ENCODE measurements at regions not wholly inside any gene's neighbourhood (a gene's known extent, or its start where the extent isn't known, plus 50 kb on each side); places are given as distances from the start of the nearest gene placed in this dataset.

- Histone ChIP-seq H3K27ac (ENCODE audit: low read length) (no peak overlapping the region), H2AFZ (ENCODE audit: low read depth, low read length) (no peak overlapping the region), H3K9me3 (ENCODE audit: insufficient read depth, low read length) (no peaks in the 10 kb centered on the region), H3K79me2 (ENCODE audit: low read length) (no peaks in the 10 kb centered on the region), H4K20me1 (ENCODE audit: insufficient read depth, low read length) (no peaks in the 10 kb centered on the region), H3K9ac (ENCODE audit: low read length) (no peak overlapping the region), H3K4me1 (ENCODE audit: low read length) (no peaks in the 10 kb centered on the region), H3K27me3 (ENCODE audit: low read depth, low read length) (peaks cover 9% of the 10 kb centered on the region; the same call in 1 of the 2 replicates), H3K4me3 (ENCODE audit: low read length) (no peak overlapping the region), H3K4me2 (ENCODE audit: low read length) (no peak overlapping the region), H3K36me3 (replicated peaks; ENCODE audit: low read depth, low read length) (no peaks in the 10 kb centered on the region)
- no peak for TF ChIP-seq CTCF (IDR thresholded peaks at IDR 0.05; ENCODE audit: low read depth, low read length)
- TF ChIP-seq EZH2phosphoT487 (IDR thresholded peaks at IDR 0.05; ENCODE audit: low read depth), result no peak
Observed at GRCh38 chr20:19099596-19100545, 112.6 kb upstream of the SLC24A3 start.

GRCh38 chr20:19100975-19101374 lies 111.5 kb upstream of the SLC24A3 start:
- TF ChIP-seq CTCF (IDR thresholded peaks at IDR 0.05; ENCODE audit: low read depth, low read length) (no peak), EZH2phosphoT487 (IDR thresholded peaks at IDR 0.05; ENCODE audit: low read depth) (no peak)
- no peaks in the 10 kb centered on the region for H3K9me3 ChIP-seq (ENCODE audit: insufficient read depth, low read length)

GRCh38 chr20:19104186-19104585 lies 108.3 kb upstream of the SLC24A3 start:
- H3K27ac ChIP-seq (ENCODE audit: low read length), result no peak overlapping the region
- H3K4me2 ChIP-seq (ENCODE audit: low read length), result no peak overlapping the region
- H4K20me1 ChIP-seq (ENCODE audit: insufficient read depth, low read length), result no peaks in the 10 kb centered on the region
- no peak for TF ChIP-seq EZH2phosphoT487 (IDR thresholded peaks at IDR 0.05; ENCODE audit: low read depth)
- no peak for TF ChIP-seq CTCF (IDR thresholded peaks at IDR 0.05; ENCODE audit: low read depth, low read length)
- H3K4me1 ChIP-seq (ENCODE audit: low read length), result no peaks in the 10 kb centered on the region
- H3K4me3 ChIP-seq (ENCODE audit: low read length), result no peak overlapping the region
- H3K36me3 ChIP-seq (replicated peaks; ENCODE audit: low read depth, low read length), result no peaks in the 10 kb centered on the region
- peaks cover 9% of the 10 kb centered on the region; the same call in 1 of the 2 replicates for H3K27me3 ChIP-seq (ENCODE audit: low read depth, low read length)
- H3K79me2 ChIP-seq (ENCODE audit: low read length), result no peaks in the 10 kb centered on the region
- H2AFZ ChIP-seq (ENCODE audit: low read depth, low read length), result no peak overlapping the region
- no peak overlapping the region for H3K9ac ChIP-seq (ENCODE audit: low read length)
- no peaks in the 10 kb centered on the region for H3K9me3 ChIP-seq (ENCODE audit: insufficient read depth, low read length)

More at GRCh38 chr20:19100975-19101374, 111.5 kb upstream of the SLC24A3 start:
- H3K27me3 ChIP-seq (ENCODE audit: low read depth, low read length), result peaks cover 9% of the 10 kb centered on the region; the same call in 1 of the 2 replicates
- no peaks in the 10 kb centered on the region for H3K4me1 ChIP-seq (ENCODE audit: low read length)
- no peak overlapping the region for H3K4me3 ChIP-seq (ENCODE audit: low read length)
- no peak overlapping the region for H3K4me2 ChIP-seq (ENCODE audit: low read length)
- no peak overlapping the region for H3K9ac ChIP-seq (ENCODE audit: low read length)
- H4K20me1 ChIP-seq (ENCODE audit: insufficient read depth, low read length), result no peaks in the 10 kb centered on the region
- H3K36me3 ChIP-seq (replicated peaks; ENCODE audit: low read depth, low read length), result no peaks in the 10 kb centered on the region
- H3K79me2 ChIP-seq (ENCODE audit: low read length), result no peaks in the 10 kb centered on the region
- H2AFZ ChIP-seq (ENCODE audit: low read depth, low read length), result no peak overlapping the region
- no peak overlapping the region for H3K27ac ChIP-seq (ENCODE audit: low read length)

- Histone ChIP-seq H2AFZ (ENCODE audit: low read depth, low read length) (no peak overlapping the region), H3K4me3 (ENCODE audit: low read length) (no peak overlapping the region), H3K27me3 (ENCODE audit: low read depth, low read length) (peaks cover 3% of the 10 kb centered on the region; the same call in 1 of the 2 replicates), H3K9ac (ENCODE audit: low read length) (no peak overlapping the region), H3K4me1 (ENCODE audit: low read length) (no peaks in the 10 kb centered on the region), H4K20me1 (ENCODE audit: insufficient read depth, low read length) (no peaks in the 10 kb centered on the region), H3K36me3 (replicated peaks; ENCODE audit: low read depth, low read length) (no peaks in the 10 kb centered on the region), H3K27ac (ENCODE audit: low read length) (no peak overlapping the region), H3K9me3 (ENCODE audit: insufficient read depth, low read length) (no peaks in the 10 kb centered on the region), H3K4me2 (ENCODE audit: low read length) (no peak overlapping the region), H3K79me2 (ENCODE audit: low read length) (no peaks in the 10 kb centered on the region)
- TF ChIP-seq EZH2phosphoT487 (IDR thresholded peaks at IDR 0.05; ENCODE audit: low read depth) (no peak), CTCF (IDR thresholded peaks at IDR 0.05; ENCODE audit: low read depth, low read length) (no peak)
Observed at GRCh38 chr20:19108155-19108554, 104.3 kb upstream of the SLC24A3 start.

Data from OCI-LY3 (cell line).